BLaER1 (cell line): ENCODE measurements at regions not wholly inside any gene's neighbourhood (a gene's known extent, or its start where the extent isn't known, plus 50 kb on each side); places are given as distances from the start of the nearest gene placed in this dataset.

ENCODE experiments used
- H3K27ac ChIP-seq: shearing (Covaris generic); formaldehyde crosslinking; 2 replicates; pipeline ENCODE4 v1.8.1; 2022
- H3K27me3 ChIP-seq: shearing (Covaris generic); formaldehyde crosslinking; 2 replicates; pipeline ENCODE4 v1.8.1; 2022
- H3K36me3 ChIP-seq: shearing (Covaris generic); formaldehyde crosslinking; 2 replicates; pipeline ENCODE4 v1.8.1; 2022
- H3K4me1 ChIP-seq: shearing (Covaris generic); formaldehyde crosslinking; 2 replicates; pipeline ENCODE4 v1.8.1; 2022
- H3K4me2 ChIP-seq: shearing (Covaris generic); formaldehyde crosslinking; 2 replicates; pipeline ENCODE4 v1.8.1; 2022
- H3K4me3 ChIP-seq: shearing (Covaris generic); formaldehyde crosslinking; 2 replicates; pipeline ENCODE4 v1.8.1; 2022
- H3K9ac ChIP-seq: shearing (Covaris generic); formaldehyde crosslinking; 2 replicates; pipeline ENCODE4 v1.8.1; 2022
- H3K9me3 ChIP-seq: shearing (Covaris generic); formaldehyde crosslinking; 2 replicates; pipeline ENCODE4 v1.8.1; 2022
- H4K20me1 ChIP-seq: shearing (Covaris generic); formaldehyde crosslinking; 2 replicates; pipeline ENCODE4 v1.8.1; 2022
- Cebpa-rat ChIP-seq: shearing (Covaris generic); IDR thresholded peaks from 2 replicates; pipeline ENCODE4 v1.8.1; 2022

DNA sequence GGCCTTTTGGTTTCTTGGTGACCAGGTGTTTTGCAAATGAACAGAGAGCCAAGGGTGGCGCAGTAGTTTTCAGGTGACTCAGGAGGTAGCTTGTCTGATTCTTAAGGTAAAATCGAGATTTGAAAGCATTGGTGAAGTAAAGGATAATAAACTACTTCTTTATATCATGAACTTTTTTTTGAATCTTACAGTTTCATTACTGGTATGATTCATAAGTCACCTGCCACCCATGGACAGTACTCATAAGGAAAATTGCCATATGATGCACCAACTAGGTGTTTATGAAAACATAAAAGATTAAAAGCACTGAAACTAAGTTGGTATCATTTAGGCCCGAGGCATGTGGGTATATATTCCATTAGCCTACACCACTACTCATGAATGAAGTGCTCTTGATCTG is 84.1 kb upstream of the MGAT5 start:
- Histone ChIP-seq H3K9ac (no peak overlapping the region), H3K36me3 (peaks cover 72% of the 10 kb centered on the region), H3K4me2 (no peak overlapping the region), H3K27me3 (no peaks in the 10 kb centered on the region), H3K27ac (no peak overlapping the region), H3K9me3 (no peaks in the 10 kb centered on the region), H3K4me1 (peaks cover 24% of the 10 kb centered on the region), H3K4me3 (no peak overlapping the region), H4K20me1 (peaks cover 100% of the 10 kb centered on the region)
- no peak for TF ChIP-seq Cebpa-rat

- TF ChIP-seq Cebpa-rat = no peak
- Histone ChIP-seq H3K27me3 (no peaks in the 10 kb centered on the region), H3K4me1 (peaks cover 24% of the 10 kb centered on the region), H3K4me3 (no peak overlapping the region), H3K9me3 (no peaks in the 10 kb centered on the region), H3K27ac (no peak overlapping the region), H3K9ac (no peak overlapping the region), H3K4me2 (no peak overlapping the region), H4K20me1 (peaks cover 100% of the 10 kb centered on the region), H3K36me3 (peaks cover 68% of the 10 kb centered on the region)
Measured at GRCh38 chr2:134170294-134170693, 83.6 kb upstream of the MGAT5 start.

- TF ChIP-seq Cebpa-rat = no peak
- no peaks in the 10 kb centered on the region for H3K27me3 ChIP-seq
- no peak overlapping the region for H3K4me3 ChIP-seq
- H3K4me2 ChIP-seq = no peak overlapping the region
- no peak overlapping the region for H3K27ac ChIP-seq
- H3K4me1 ChIP-seq = peaks cover 25% of the 10 kb centered on the region
- peaks cover 100% of the 10 kb centered on the region for H4K20me1 ChIP-seq
- no peaks in the 10 kb centered on the region for H3K9me3 ChIP-seq
- H3K36me3 ChIP-seq = peaks cover 68% of the 10 kb centered on the region
- H3K9ac ChIP-seq = no peak overlapping the region
Measured at GRCh38 chr2:134170700-134171099, 83.2 kb upstream of the MGAT5 start.

DNA sequence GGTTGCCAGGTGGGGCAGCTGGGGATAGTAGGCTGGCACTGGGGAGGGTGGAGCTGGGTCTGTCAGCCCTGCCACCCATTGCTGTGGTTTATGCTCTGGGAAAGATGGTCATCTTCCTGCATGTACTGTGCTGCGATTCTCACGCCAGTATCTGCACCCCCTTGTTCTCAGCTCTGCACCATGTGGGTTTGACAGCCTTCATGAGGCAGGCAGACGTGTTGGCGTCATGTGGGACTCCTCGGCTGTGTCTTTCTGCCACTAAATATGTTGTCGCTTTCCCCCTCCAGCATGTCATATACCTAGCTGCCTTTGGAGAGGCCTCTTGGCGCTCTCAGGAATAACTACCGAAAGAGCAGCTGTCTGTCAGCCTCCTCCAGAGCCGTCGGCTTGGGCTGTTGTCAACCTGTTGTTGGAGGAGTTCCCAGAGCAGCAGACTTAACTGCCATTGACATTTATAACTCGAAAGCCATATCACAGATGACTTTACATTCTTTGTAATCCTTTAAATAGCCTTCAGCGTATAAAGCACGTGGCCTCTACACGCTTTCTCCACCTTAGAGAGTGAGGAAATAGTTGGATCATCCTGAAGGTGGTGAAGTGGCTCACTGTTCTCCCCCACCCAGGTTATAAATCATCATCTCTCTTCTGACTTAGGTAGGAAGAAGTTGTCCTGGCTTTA is 80.4 kb upstream of the MGAT5 start:
- peaks cover 73% of the 10 kb centered on the region for H3K36me3 ChIP-seq
- H3K4me1 ChIP-seq = peaks cover 52% of the 10 kb centered on the region
- no peak overlapping the region for H3K9ac ChIP-seq
- 0 out of 2 replicates have a peak overlapping the region, but pooled peaks have one; percentile 13 for H3K4me2 ChIP-seq
- no peak overlapping the region for H3K4me3 ChIP-seq
- no peaks in the 10 kb centered on the region for H3K27me3 ChIP-seq
- no peak overlapping the region for H3K27ac ChIP-seq
- no peaks in the 10 kb centered on the region for H3K9me3 ChIP-seq
- TF ChIP-seq Cebpa-rat = no peak
- H4K20me1 ChIP-seq = peaks cover 100% of the 10 kb centered on the region

DNA sequence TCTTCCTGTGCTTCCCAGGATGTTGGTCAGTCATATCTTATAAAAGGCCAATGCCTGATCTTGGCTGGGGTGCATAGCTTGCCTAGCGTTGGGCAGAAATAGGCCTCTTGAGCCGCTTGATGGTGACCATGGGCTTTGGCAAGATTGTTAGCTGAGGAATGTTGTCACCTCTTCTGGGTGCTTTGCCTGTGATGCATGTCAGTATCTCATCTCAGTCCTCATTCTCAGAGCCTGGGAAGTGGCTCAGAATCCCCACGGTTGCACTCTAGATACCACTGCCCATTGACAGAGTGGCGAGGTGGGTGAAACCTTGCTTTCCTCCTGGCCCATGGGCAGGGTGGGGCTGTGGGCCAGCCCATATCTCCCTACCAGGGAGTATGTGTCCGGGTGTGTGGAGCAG is 79.2 kb upstream of the MGAT5 start:
- peaks cover 79% of the 10 kb centered on the region for H3K36me3 ChIP-seq
- H3K4me1 ChIP-seq = peaks cover 65% of the 10 kb centered on the region

GRCh38 chr2:134175834-134176233 is 78.0 kb upstream of the MGAT5 start:
- Histone ChIP-seq H4K20me1 (peaks cover 100% of the 10 kb centered on the region), H3K4me3 (no peak overlapping the region), H3K4me2 (no peak overlapping the region), H3K36me3 (peaks cover 86% of the 10 kb centered on the region), H3K4me1 (peaks cover 76% of the 10 kb centered on the region), H3K27me3 (no peaks in the 10 kb centered on the region), H3K27ac (no peak overlapping the region), H3K9me3 (no peaks in the 10 kb centered on the region), H3K9ac (no peak overlapping the region)
- TF ChIP-seq Cebpa-rat = no peak

More for the DNA sequence above, 79.2 kb upstream of the MGAT5 start:
- Histone ChIP-seq H3K27ac (no peak overlapping the region), H3K27me3 (no peaks in the 10 kb centered on the region), H4K20me1 (peaks cover 100% of the 10 kb centered on the region), H3K9ac (no peak overlapping the region), H3K4me3 (no peak overlapping the region), H3K4me2 (no peak overlapping the region), H3K9me3 (no peaks in the 10 kb centered on the region)
- no peak for TF ChIP-seq Cebpa-rat

DNA sequence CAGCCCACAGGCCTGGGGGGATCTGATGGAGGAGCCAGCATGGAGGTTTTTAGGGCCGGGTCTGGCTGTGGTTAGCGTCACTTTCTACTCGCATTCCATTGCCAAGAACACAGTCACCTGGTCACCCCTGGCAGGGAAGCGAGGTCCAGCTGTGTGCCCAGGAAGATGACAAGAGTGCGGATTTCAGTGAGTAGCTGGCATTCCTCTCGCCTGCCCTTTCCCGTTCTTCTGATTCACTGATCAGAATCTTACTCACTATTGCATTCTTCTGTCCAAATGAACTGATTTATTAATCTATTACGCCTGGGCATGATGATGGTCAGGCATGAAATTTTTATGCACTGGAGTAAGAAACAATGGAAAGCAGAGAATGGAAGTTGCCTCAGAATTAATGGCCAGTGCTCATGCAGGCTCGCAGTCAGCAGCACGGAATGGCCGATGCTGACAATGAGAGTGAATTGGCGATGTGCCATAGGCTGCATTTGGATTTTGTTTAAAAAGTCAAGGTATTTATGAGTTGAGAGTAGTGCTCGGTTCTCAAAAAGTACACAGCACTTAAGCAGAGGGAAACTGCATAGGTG is 76.4 kb upstream of the MGAT5 start:
- Histone ChIP-seq H3K27me3 (no peaks in the 10 kb centered on the region), H3K4me2 (peak overlapping the region; percentile 8; the same call in 1 of the 2 replicates), H4K20me1 (peaks cover 100% of the 10 kb centered on the region), H3K36me3 (peaks cover 74% of the 10 kb centered on the region), H3K9ac (no peak overlapping the region), H3K4me3 (no peak overlapping the region), H3K27ac (no peak overlapping the region), H3K4me1 (peaks cover 92% of the 10 kb centered on the region), H3K9me3 (no peaks in the 10 kb centered on the region)
- no peak for TF ChIP-seq Cebpa-rat

DNA sequence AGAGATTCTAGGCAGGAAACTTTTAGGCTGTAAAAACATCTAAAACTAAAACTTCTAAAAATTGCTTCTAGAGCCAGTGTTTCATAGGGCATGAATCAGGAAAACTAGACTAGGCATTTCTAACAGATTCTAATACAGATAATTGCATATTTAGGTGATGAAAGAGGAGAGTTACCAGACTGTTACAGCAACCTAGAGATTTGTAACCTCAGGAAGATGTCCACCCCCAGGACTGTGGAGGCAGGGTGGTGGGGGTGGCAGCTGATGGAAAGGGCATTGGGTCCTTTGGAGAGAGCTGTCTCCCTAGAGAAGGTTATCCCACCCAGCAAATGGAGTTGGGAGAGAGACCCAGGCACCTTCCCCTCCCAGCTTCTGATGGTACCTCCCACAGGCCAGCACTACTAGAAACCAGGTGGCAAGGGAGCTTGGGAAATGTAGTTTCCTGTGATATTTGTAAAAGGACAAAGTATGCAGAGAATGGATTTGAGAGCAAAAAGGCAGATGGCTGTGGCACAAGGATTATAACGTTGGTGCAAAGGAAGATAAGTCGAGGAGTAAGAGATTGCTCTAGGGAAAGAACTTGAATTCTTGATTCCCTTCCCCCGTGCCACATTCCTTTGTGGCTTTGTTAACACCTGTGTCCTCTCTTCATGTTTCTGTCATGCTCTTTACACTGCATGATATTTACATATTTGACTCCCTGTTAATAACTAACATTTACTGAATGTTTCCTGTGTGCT is 75.6 kb upstream of the MGAT5 start:
- Histone ChIP-seq H3K27me3 (no peaks in the 10 kb centered on the region), H4K20me1 (peaks cover 100% of the 10 kb centered on the region), H3K9me3 (no peaks in the 10 kb centered on the region), H3K36me3 (peaks cover 68% of the 10 kb centered on the region), H3K4me1 (peaks cover 92% of the 10 kb centered on the region), H3K4me3 (no peak overlapping the region), H3K9ac (no peak overlapping the region), H3K4me2 (peak overlapping the region; percentile 16), H3K27ac (no peak overlapping the region)
- no peak for TF ChIP-seq Cebpa-rat

- H3K36me3 ChIP-seq = peaks cover 66% of the 10 kb centered on the region
- TF ChIP-seq Cebpa-rat = no peak
- H3K9me3 ChIP-seq = no peaks in the 10 kb centered on the region
- peaks cover 87% of the 10 kb centered on the region for H3K4me1 ChIP-seq
- no peak overlapping the region for H3K4me3 ChIP-seq
- peak overlapping the region; percentile 85 for H3K4me2 ChIP-seq
- H3K27me3 ChIP-seq = no peaks in the 10 kb centered on the region
- H3K27ac ChIP-seq = peak overlapping the region; percentile 66
- H3K9ac ChIP-seq = peak overlapping the region; percentile 36
- peaks cover 100% of the 10 kb centered on the region for H4K20me1 ChIP-seq
Measured at GRCh38 chr2:134181219-134181618, 72.7 kb upstream of the MGAT5 start.

GRCh38 chr2:134183679-134184078 is 70.2 kb upstream of the MGAT5 start:
- peaks cover 10% of the 10 kb centered on the region for H3K9me3 ChIP-seq
- peaks cover 100% of the 10 kb centered on the region for H4K20me1 ChIP-seq
- no peak for TF ChIP-seq Cebpa-rat
- no peak overlapping the region for H3K9ac ChIP-seq
- H3K4me2 ChIP-seq = peak overlapping the region; percentile 70
- no peak overlapping the region for H3K4me3 ChIP-seq
- H3K36me3 ChIP-seq = peaks cover 72% of the 10 kb centered on the region
- no peaks in the 10 kb centered on the region for H3K27me3 ChIP-seq
- 0 out of 2 replicates have a peak overlapping the region, but pooled peaks have one; percentile 2 for H3K27ac ChIP-seq
- peaks cover 81% of the 10 kb centered on the region for H3K4me1 ChIP-seq
